CD4-positive, alpha-beta T cell (primary cell): ENCODE measurements at regions not wholly inside any gene's neighbourhood (a gene's known extent, or its start where the extent isn't known, plus 50 kb on each side); places are given as distances from the start of the nearest gene placed in this dataset.

Experiments
- ATAC-seq: fragments of 200-7000 bp; cut with Tn5 transposase; one replicate; pipeline ENCODE4 v1.10.0; 2022; ENCODE audit warnings: mild to moderate bottlenecking; ENCODE audit not compliant: poor library complexity
- CTCF ChIA-PET: fragments of 350-600 bp; sonication (Branson Sonifier 250); formaldehyde crosslinking; loops from one replicate; lab custom pipeline; 2021; ENCODE audit warnings: antibody characterized with exemption, inconsistent platforms; lab: Charles Lee
- POLR2A ChIA-PET: fragments of 350-600 bp; sonication (Branson Sonifier 250); formaldehyde crosslinking; loops from one replicate; lab custom pipeline; 2021; ENCODE audit warnings: antibody characterized with exemption, inconsistent platforms; lab: Charles Lee
- DNase-seq, 14 experiments: peaks; one replicate each; pipeline ENCODE4 v3.0.0-alpha.2; 2013 to 2020; ENCODE audit warnings: mixed read lengths in 2 of 14
- H3K27ac ChIP-seq, 2 donors: one replicate each; pipeline versions ENCODE4 v1.5.1 to v1.7.0; 2013; ENCODE audit warnings: low read length in 2 of 2, low read depth in 1 of 2, mild to moderate bottlenecking in 1 of 2
- H3K27me3 ChIP-seq, 2 experiments: 1 replicate in 1 of 2; 2 replicates in 1 of 2; pipeline versions ENCODE4 v1.6.1 to v1.7.0; 2013; ENCODE audit warnings: low read length in 2 of 2, control low read depth in 1 of 2, mild to moderate bottlenecking in 1 of 2, moderate library complexity in 1 of 2; ENCODE audit not compliant: insufficient read depth in 2 of 2, control insufficient read depth in 1 of 2
- H3K36me3 ChIP-seq: one replicate; pipeline ENCODE4 v1.6.1; 2013; ENCODE audit warnings: low read length, control low read depth; ENCODE audit not compliant: insufficient read depth
- H3K4me1 ChIP-seq: one replicate; pipeline ENCODE4 v1.6.1; 2013; ENCODE audit warnings: low read length, control low read depth; ENCODE audit not compliant: insufficient read depth
- H3K4me3 ChIP-seq: one replicate; pipeline ENCODE4 v1.5.1; 2013; ENCODE audit warnings: mild to moderate bottlenecking, low read length, moderate library complexity
- H3K9me3 ChIP-seq, 2 experiments: 1 replicate in 1 of 2; 2 replicates in 1 of 2; pipeline versions ENCODE4 v1.6.1 to v1.7.0; 2013; ENCODE audit warnings: low read length in 2 of 2, mild to moderate bottlenecking in 2 of 2, control low read depth in 1 of 2, moderate library complexity in 1 of 2; ENCODE audit not compliant: control insufficient read depth in 1 of 2, insufficient read depth in 1 of 2
- H3K27ac Mint-ChIP-seq: one replicate; pipeline ENCODE4 v1.8.0; 2020; ENCODE audit warnings: mixed read lengths
- H3K27me3 Mint-ChIP-seq: one replicate; pipeline ENCODE4 v1.8.0; 2021; ENCODE audit warnings: mixed read lengths
- H3K36me3 Mint-ChIP-seq: one replicate; pipeline ENCODE4 v1.8.0; 2021; ENCODE audit warnings: low read depth, mixed read lengths
- H3K4me1 Mint-ChIP-seq: one replicate; pipeline ENCODE4 v1.8.0; 2021; ENCODE audit warnings: low read depth, mixed read lengths
- H3K4me3 Mint-ChIP-seq: one replicate; pipeline ENCODE4 v1.8.0; 2020; ENCODE audit warnings: mild to moderate bottlenecking, mixed read lengths
- H3K9me3 Mint-ChIP-seq: one replicate; pipeline ENCODE4 v1.8.0; 2020; ENCODE audit warnings: mixed read lengths
- CTCF ChIP-seq: fragments of 200-600 bp; IDR thresholded peaks from one replicate; pipeline ENCODE4 v1.8.0; 2022; ENCODE audit warnings: antibody characterized with exemption, mild to moderate bottlenecking
- intact Hi-C, 2 experiments: fragments of 100-400 bp; cut with DNase I in 1 of 2; cut with micrococcal nuclease in 1 of 2; formaldehyde crosslinking; loops; one replicate each; pipeline versions ENCODE4 v1.15.1 to v1.9.0; 2023 to 2025; cut with DNase I, micrococcal nuclease

GRCh38 chr20:50278377-50278683 lies 87.7 kb downstream of the CEBPB start:
- Mint-ChIP-seq H3K9me3 (no peaks in the 10 kb centered on the region), H3K4me3 (no peak overlapping the region), H3K27ac (no peak overlapping the region), H3K27me3 (peaks cover 4% of the 10 kb centered on the region), H3K4me1 (no peaks in the 10 kb centered on the region), H3K36me3 (no peaks in the 10 kb centered on the region)
- Histone ChIP-seq H3K27me3 (peaks cover 0 to 4% of the 10 kb centered on the region in 2 experiments), H3K4me3 (no peak overlapping the region), H3K9me3 (no peaks in the 10 kb centered on the region), H3K27ac (no peak overlapping the region), H3K4me1 (peaks cover 3% of the 10 kb centered on the region), H3K36me3 (no peaks in the 10 kb centered on the region)
- POLR2A ChIA-PET, result no interaction called here
- no peak for TF ChIP-seq CTCF
- DNase-seq, result no peak
- CTCF ChIA-PET, result no interaction called here
- intact Hi-C loops, result no loop called here
- no peak for ATAC-seq

GRCh38 chr20:50278684-50279531 lies 88.3 kb downstream of the CEBPB start:
- DNase-seq, result no peak
- intact Hi-C loops, result no loop called here
- Histone ChIP-seq H3K27me3 (peaks cover 0 to 4% of the 10 kb centered on the region in 2 experiments), H3K27ac (no peak overlapping the region), H3K36me3 (no peaks in the 10 kb centered on the region), H3K4me3 (no peak overlapping the region), H3K9me3 (no peaks in the 10 kb centered on the region), H3K4me1 (peaks cover 8% of the 10 kb centered on the region)
- ChIA-PET CTCF (no interaction called here), POLR2A (no interaction called here)
- TF ChIP-seq CTCF, result no peak
- no peak for ATAC-seq
- H3K36me3 Mint-ChIP-seq, result no peaks in the 10 kb centered on the region
- no peaks in the 10 kb centered on the region for H3K4me1 Mint-ChIP-seq
- peaks cover 4% of the 10 kb centered on the region for H3K27me3 Mint-ChIP-seq
- H3K27ac Mint-ChIP-seq, result no peak overlapping the region
- H3K9me3 Mint-ChIP-seq, result no peaks in the 10 kb centered on the region
- H3K4me3 Mint-ChIP-seq, result no peak overlapping the region

- ChIA-PET POLR2A (no interaction called here), CTCF (no interaction called here)
- H3K4me3 Mint-ChIP-seq, result no peak overlapping the region
- H3K27me3 Mint-ChIP-seq, result no peaks in the 10 kb centered on the region
- no peak overlapping the region for H3K27ac Mint-ChIP-seq
- H3K4me1 ChIP-seq, result peaks cover 21% of the 10 kb centered on the region
- no peaks in the 10 kb centered on the region for H3K36me3 Mint-ChIP-seq
- H3K4me1 Mint-ChIP-seq, result no peaks in the 10 kb centered on the region
- H3K9me3 ChIP-seq, result no peaks in the 10 kb centered on the region
- ATAC-seq (no peak), DNase-seq (no peak)
- no peaks in the 10 kb centered on the region for H3K36me3 ChIP-seq
- TF ChIP-seq CTCF, result no peak
- no peaks in the 10 kb centered on the region for H3K9me3 Mint-ChIP-seq
- H3K27me3 ChIP-seq, result peaks cover 0 to 4% of the 10 kb centered on the region in 2 experiments
- H3K4me3 ChIP-seq, result no peak overlapping the region
- intact Hi-C loops, result no loop called here
- no peak overlapping the region for H3K27ac ChIP-seq
Measured at GRCh38 chr20:50279988-50280850, 89.6 kb downstream of the CEBPB start.
